Endothelial cell of umbilical vein (primary cell): ENCODE measurements at regions not wholly inside any gene's neighbourhood (a gene's known extent, or its start where the extent isn't known, plus 50 kb on each side); places are given as distances from the start of the nearest gene placed in this dataset.

Experiments used
- BruUV-seq: library from RNA; stranded (reverse); fragments of 400-500 nt; replicated peaks from 2 replicates; lab custom pipeline; 2021; lab: Mats Ljungman, UMichigan
- CTCF ChIA-PET: fragments of 300-600, 350-600 bp; sonication (Branson Sonifier 250); formaldehyde crosslinking; loops from one replicate; lab custom pipeline; 2021; ENCODE audit warnings: antibody characterized with exemption, inconsistent platforms; lab: Charles Lee
- POLR2A ChIA-PET: fragments of 300-600, 350-600 bp; sonication (Branson Sonifier 250); formaldehyde crosslinking; loops from one replicate; lab custom pipeline; 2021; ENCODE audit warnings: antibody characterized with exemption, inconsistent platforms; lab: Charles Lee
- DNase-seq: peaks from one replicate; pipeline ENCODE4 v3.0.0-alpha.2; 2011; ENCODE audit warnings: low read depth, low spot score
- FAIRE-seq: peaks from 2 replicates; lab custom pipeline; 2011; peaks lifted over from hg19 to GRCh38; lab: Jason Lieb, UNC
- H2AFZ ChIP-seq: 2 replicates; pipeline ENCODE4 v1.6.0; 2012; ENCODE audit warnings: low read depth, low read length, control low read depth, inconsistent platforms
- H3K27ac ChIP-seq: 2 replicates; pipeline ENCODE4 v1.5.1; 2011; ENCODE audit warnings: low read depth, mild to moderate bottlenecking, control low read depth, low read length, moderate library complexity; ENCODE audit not compliant: insufficient read depth
- H3K27me3 ChIP-seq, 2 experiments: 2 replicates each; pipeline versions ENCODE4 v1.6.0 to v1.6.1; 2011; ENCODE audit warnings: low read length in 2 of 2, mixed read lengths in 1 of 2; ENCODE audit not compliant: control insufficient read depth in 2 of 2, insufficient read depth in 2 of 2
- H3K36me3 ChIP-seq, 2 experiments: 2 replicates in 1 of 2; 3 replicates in 1 of 2; pipeline ENCODE4 v1.5.1; 2011; ENCODE audit warnings: low read length in 2 of 2, mild to moderate bottlenecking in 1 of 2, moderate library complexity in 1 of 2; ENCODE audit not compliant: control insufficient read depth in 2 of 2, insufficient read depth in 2 of 2; ENCODE audit errors: extremely low read depth in 1 of 2
- H3K4me1 ChIP-seq: 3 replicates; pipeline ENCODE4 v1.5.1; 2011; ENCODE audit warnings: mild to moderate bottlenecking, low read length; ENCODE audit not compliant: control insufficient read depth, insufficient read depth; ENCODE audit errors: extremely low read depth
- H3K4me2 ChIP-seq: 2 replicates; pipeline ENCODE4 v1.6.1; 2011; ENCODE audit warnings: low read length, control low read depth, mixed read lengths; ENCODE audit not compliant: insufficient read depth
- H3K4me3 ChIP-seq, 3 experiments: fragments of 200-600 bp in 1 of 3; sonication (generic), shearing (Covaris generic) in 1 of 3; replicated peaks in 1 of 3; 2 replicates each; pipeline ENCODE4 v1.5.1; 2011 to 2016; ENCODE audit warnings: control low read depth in 3 of 3, low read length in 3 of 3, mild to moderate bottlenecking in 2 of 3, inconsistent platforms in 1 of 3, low read depth in 1 of 3, moderate library complexity in 1 of 3; ENCODE audit not compliant: insufficient read depth in 1 of 3
- H3K79me2 ChIP-seq: 2 replicates; pipeline ENCODE4 v1.6.0; 2012; ENCODE audit warnings: low read length, inconsistent platforms; ENCODE audit not compliant: control insufficient read depth, insufficient read depth
- H3K9ac ChIP-seq: replicated peaks from 2 replicates; pipeline ENCODE3; 2011; ENCODE audit warnings: low read length, control low read depth; ENCODE audit not compliant: insufficient read depth; ENCODE audit errors: extremely low read depth
- H3K9me1 ChIP-seq: replicated peaks from 3 replicates; pipeline ENCODE4 v1.6.0; 2011; ENCODE audit warnings: mild to moderate bottlenecking, low read length; ENCODE audit not compliant: control insufficient read depth, insufficient read depth; ENCODE audit errors: extremely low read depth
- H3K9me3 ChIP-seq: replicated peaks from 2 replicates; pipeline ENCODE4 v1.5.1; 2012; ENCODE audit warnings: low read length, inconsistent platforms; ENCODE audit not compliant: control insufficient read depth, insufficient read depth
- H4K20me1 ChIP-seq: replicated peaks from 2 replicates; pipeline ENCODE3; 2011; ENCODE audit warnings: mild to moderate bottlenecking, low read length; ENCODE audit not compliant: control insufficient read depth, insufficient read depth; ENCODE audit errors: extremely low read depth
- CTCF ChIP-seq, 2 donors: IDR thresholded peaks; 1 replicate in 1 of 2; 2 replicates in 1 of 2; pipeline ENCODE4 v1.5.1; 2011; ENCODE audit warnings: low read length in 2 of 2, mild to moderate bottlenecking in 2 of 2, moderate library complexity in 2 of 2, control low read depth in 1 of 2, inconsistent platforms in 1 of 2, low read depth in 1 of 2; ENCODE audit not compliant: insufficient read depth in 1 of 2; ENCODE audit errors: extremely low read depth in 1 of 2
- EZH2 ChIP-seq: IDR thresholded peaks from 2 replicates; pipeline ENCODE4 v1.6.1; 2012; ENCODE audit warnings: borderline replicate concordance, low read depth, mild to moderate bottlenecking, moderate library complexity, low read length, inconsistent platforms; ENCODE audit not compliant: severe bottlenecking
- FOS ChIP-seq: IDR thresholded peaks from 2 replicates; pipeline ENCODE4 v1.6.1; 2011; ENCODE audit warnings: mild to moderate bottlenecking, low read length, moderate library complexity, borderline replicate concordance; ENCODE audit not compliant: insufficient read depth
- GATA2 ChIP-seq: IDR thresholded peaks from 2 replicates; pipeline ENCODE4 v1.7.0; 2011; ENCODE audit warnings: low read depth, mild to moderate bottlenecking, moderate library complexity, mixed read lengths, low read length; ENCODE audit not compliant: insufficient read length, insufficient read depth
- JUN ChIP-seq: IDR thresholded peaks from 2 replicates; pipeline ENCODE4 v1.6.1; 2011; ENCODE audit warnings: borderline replicate concordance, low read depth; ENCODE audit not compliant: insufficient read length, insufficient read depth
- MYC ChIP-seq: IDR thresholded peaks from one replicate; pipeline ENCODE4 v1.6.1; 2011; ENCODE audit warnings: mild to moderate bottlenecking, low read depth, low read length
- POLR2A ChIP-seq: IDR thresholded peaks from 2 replicates; pipeline ENCODE4 v1.6.1; 2012; ENCODE audit warnings: low read depth, mild to moderate bottlenecking, control low read depth, low read length
- POLR2AphosphoS5 ChIP-seq: IDR thresholded peaks from 2 replicates; pipeline ENCODE4 v1.6.1; 2012; ENCODE audit warnings: low read depth, mild to moderate bottlenecking, control low read depth, low read length, moderate library complexity; ENCODE audit not compliant: insufficient read depth
- dilution Hi-C: fragments of 300-500 bp; cut with MboI; formaldehyde crosslinking; loops from one replicate; pipeline ENCODE4 v1.15.0; 2019; ENCODE audit warnings: low sequenced_read_pairs; ENCODE audit not compliant: extremely low pct_ligation_motif_present
- intact Hi-C: fragments of 100-400 bp; cut with micrococcal nuclease; formaldehyde crosslinking; loops from one replicate; pipeline ENCODE4 v1.10.0; 2022
- TF ChIP-seq, protein P1 (sequence below): IDR thresholded peaks from 2 replicates; pipeline ENCODE4 v1.6.1; 2011; ENCODE audit not compliant: insufficient read depth, insufficient read length

DNA sequence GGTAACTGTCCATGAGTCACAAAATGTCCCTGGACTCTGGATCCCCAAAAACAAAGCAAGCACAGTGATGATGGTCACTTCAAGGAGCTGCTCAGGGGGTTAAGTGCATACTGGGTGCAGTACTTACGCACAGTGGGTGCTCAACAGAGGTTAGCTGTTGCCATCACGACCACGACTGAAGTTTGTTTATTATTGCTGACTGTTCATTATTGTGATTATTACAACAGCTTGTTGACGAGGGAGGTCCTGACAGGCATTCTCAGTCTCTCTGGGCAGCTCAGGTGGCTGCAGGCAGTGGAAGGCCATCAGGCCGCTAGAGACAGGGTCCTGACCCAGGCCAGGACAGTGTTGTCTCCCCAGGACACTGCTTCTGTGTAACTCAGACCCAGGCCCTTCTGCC is 418.8 kb downstream of the SHANK2 start:
- ChIA-PET CTCF (no interaction called here), POLR2A (no interaction called here)
- Histone ChIP-seq H3K4me2 (no peak overlapping the region), H4K20me1 (no peaks in the 10 kb centered on the region), H3K9ac (no peak overlapping the region), H3K9me1 (no peaks in the 10 kb centered on the region), H2AFZ (no peak overlapping the region), H3K79me2 (no peaks in the 10 kb centered on the region), H3K36me3 (no peaks in the 10 kb centered on the region), H3K27ac (no peak overlapping the region), H3K27me3 (no peaks in the 10 kb centered on the region), H3K9me3 (no peaks in the 10 kb centered on the region), H3K4me3 (no peak overlapping the region), H3K4me1 (no peaks in the 10 kb centered on the region)
- dilution Hi-C loops: no loop called here
- FAIRE-seq: no peak
- DNase-seq: no peak
- intact Hi-C loops: no loop called here
- BruUV-seq: no TSS peak
- TF ChIP-seq FOS: no peak
- TF ChIP-seq EZH2: no peak
- TF ChIP-seq GATA2: no peak
- TF ChIP-seq CTCF (IDR thresholded peaks at IDR 0.05; ENCODE audit: extremely low read depth in 1 of 2, insufficient read depth in 1 of 2, low read depth in 1 of 2, low read length in 2 of 2): no peak
- TF ChIP-seq POLR2AphosphoS5: no peak
- TF ChIP-seq, protein P1, sequence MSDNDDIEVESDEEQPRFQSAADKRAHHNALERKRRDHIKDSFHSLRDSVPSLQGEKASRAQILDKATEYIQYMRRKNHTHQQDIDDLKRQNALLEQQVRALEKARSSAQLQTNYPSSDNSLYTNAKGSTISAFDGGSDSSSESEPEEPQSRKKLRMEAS: no peak
- TF ChIP-seq MYC: no peak
- no peak for TF ChIP-seq POLR2A
- no peak for TF ChIP-seq JUN
